GM19397 (cell line): ENCODE measurements at regions not wholly inside any gene's neighbourhood (a gene's known extent, or its start where the extent isn't known, plus 50 kb on each side); places are given as distances from the start of the nearest gene placed in this dataset.

Source experiments
- ATAC-seq: cut with Tn5 transposase; IDR thresholded peaks from one replicate; pipeline ENCODE4 v1.9.1; 2021; ENCODE audit warnings: mild to moderate bottlenecking, moderate library complexity; ENCODE audit not compliant: unreplicated experiment

- ATAC-seq, result no peak
Observed at GRCh38 chr5:60277941-60278340, 384.4 kb upstream of the PDE4D start.

- no peak for ATAC-seq
Observed at GRCh38 chr5:60274747-60275146, 381.2 kb upstream of the PDE4D start.

GRCh38 chr5:60271517-60271916, 378.0 kb upstream of the PDE4D start:
- no peak for ATAC-seq

DNA sequence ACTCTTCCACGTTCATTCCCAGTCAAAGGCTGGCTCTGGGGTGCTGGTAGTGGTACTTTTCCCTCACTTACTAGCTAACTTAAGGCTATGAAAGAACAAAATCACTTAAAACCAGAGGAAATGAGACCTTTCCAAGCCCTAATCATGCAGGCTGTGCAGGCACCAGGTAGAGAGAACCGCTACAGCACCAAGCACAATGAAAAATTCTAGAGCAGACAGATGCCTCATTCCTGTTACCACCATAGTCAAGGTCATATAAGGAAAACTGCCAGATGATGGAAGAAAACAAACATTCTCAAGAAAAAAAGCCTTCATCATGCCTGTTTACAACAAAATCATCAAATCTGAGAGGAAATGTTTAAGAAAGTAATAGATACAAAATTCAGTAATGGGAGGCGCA, 374.4 kb upstream of the PDE4D start:
- ATAC-seq, result no peak

- no peak for ATAC-seq
Observed at GRCh38 chr5:60263346-60263745, 369.8 kb upstream of the PDE4D start.

- no peak for ATAC-seq
Observed at GRCh38 chr5:60262576-60263295, 369.2 kb upstream of the PDE4D start.

DNA sequence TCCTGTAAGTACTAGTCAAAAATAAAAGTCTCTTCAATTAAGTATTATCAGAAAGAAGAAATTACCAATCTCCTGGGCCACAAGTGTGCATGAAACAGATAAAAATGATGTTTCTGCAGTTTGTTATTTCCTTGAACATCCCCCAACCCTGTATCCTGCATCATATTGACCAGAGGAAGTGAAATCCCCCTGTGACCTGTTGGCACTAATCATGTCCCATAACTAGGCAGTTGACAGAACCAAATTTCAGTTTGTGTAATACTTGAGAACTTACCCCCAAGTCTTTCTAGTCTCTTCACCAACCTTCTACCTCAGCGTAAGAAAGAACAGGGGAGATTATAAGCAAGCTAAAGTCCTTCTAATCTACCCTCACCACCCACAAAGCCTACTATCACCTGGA, 368.2 kb upstream of the PDE4D start:
- no peak for ATAC-seq

DNA sequence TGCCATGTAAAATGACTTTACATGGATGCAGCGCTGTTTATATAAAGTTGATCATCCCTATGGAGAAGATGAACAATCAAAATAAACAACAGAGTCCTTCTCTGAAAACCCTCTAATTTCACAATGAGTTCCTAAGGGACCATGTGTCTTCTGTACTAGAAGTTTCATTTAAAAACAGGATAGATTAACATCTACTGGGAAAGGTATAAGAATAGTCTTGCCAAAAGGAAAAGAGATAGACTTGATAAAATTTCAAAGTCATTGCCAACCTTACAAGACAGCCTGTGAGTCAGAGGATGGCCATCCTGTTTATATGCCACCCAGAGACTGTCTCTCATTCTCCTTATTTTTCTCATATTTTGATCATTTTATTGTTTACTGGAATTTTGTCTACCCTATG, 367.1 kb upstream of the PDE4D start:
- no peak for ATAC-seq

- no peak for ATAC-seq
Observed at GRCh38 chr5:60259730-60260129, 366.2 kb upstream of the PDE4D start.

DNA sequence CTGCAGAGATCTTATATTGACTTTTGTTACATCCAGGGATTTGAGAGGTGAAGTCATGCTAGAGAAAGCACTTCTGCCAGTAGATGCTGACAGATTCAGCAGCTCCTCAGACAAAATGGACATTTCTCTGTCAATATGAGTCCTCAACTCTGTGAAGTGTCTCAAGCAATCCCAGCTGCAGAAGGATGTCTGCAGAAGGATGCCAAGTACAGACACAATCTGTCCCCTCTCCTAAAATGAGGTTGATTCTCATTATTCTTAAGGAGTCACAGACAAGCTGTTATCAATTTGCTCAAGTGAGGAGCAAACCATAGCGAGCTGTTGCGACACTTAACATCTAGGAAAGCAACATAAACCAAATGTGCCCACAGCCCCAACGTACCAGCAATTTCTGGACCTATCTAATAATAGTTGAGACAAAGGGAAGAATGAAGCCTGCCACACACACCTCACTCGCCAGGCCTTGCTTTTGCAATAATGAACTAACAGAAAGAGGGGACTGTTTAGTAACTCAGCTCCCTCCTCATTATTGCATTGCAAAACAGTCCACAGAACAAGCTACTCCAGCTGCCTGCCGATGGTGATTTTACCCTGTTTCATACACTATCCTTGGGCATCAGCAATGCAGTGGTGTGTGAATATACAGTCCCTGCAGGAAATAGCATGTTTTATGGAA, 364.2 kb upstream of the PDE4D start:
- no peak for ATAC-seq

GRCh38 chr5:60256546-60256945, 363.0 kb upstream of the PDE4D start:
- no peak for ATAC-seq

- peak; percentile 97 for ATAC-seq
Observed at GRCh38 chr5:60248901-60249300, 355.4 kb upstream of the PDE4D start.

DNA sequence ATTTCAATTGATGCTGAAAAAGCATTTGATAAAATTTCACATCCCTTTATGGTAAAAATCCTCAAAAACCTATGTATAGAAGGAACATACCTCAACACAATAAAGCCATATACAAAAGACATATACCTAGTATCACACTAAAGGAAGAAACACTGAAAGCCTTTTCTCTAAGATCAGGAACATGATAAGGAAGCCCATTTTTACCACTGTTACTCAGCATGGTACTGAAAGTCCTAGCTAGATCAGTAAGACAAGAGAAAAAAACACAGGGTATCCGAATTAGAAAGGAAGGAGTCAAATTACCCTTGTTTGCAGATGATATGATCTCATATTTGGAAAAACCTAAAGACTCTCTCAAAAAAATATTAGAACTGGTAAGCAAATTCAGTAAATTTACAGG, 350.2 kb upstream of the PDE4D start:
- ATAC-seq, result no peak

GRCh38 chr5:60232036-60232795, 338.7 kb upstream of the PDE4D start:
- no peak for ATAC-seq

- no peak for ATAC-seq
Observed at GRCh38 chr5:60230456-60230855, 336.9 kb upstream of the PDE4D start.

- ATAC-seq, result no peak
Observed at GRCh38 chr5:60229691-60230185, 336.2 kb upstream of the PDE4D start.

DNA sequence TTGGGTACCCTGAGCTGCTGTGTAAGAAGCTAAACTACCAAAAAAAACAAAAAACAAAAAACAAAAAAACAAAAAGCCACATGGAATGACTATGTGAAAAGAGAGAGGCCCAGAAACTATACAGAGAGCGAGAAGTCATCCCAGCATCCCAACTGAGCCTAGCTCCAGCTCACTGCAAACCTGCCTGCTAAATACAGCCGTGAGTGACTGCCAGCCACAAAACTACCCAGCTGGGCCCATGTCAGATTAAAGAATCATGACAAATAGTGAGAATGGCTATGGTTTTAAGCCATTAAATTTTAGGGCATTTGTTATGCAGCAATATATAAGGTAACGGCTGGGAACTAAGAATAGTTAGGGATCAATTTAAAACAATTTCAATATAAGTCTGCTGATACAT, 335.1 kb upstream of the PDE4D start:
- ATAC-seq, result no peak

GRCh38 chr5:60226128-60226527, 332.6 kb upstream of the PDE4D start:
- ATAC-seq, result no peak

GRCh38 chr5:60223342-60223741, 329.8 kb upstream of the PDE4D start:
- ATAC-seq, result no peak

- no peak for ATAC-seq
Observed at GRCh38 chr5:60219921-60220320, 326.4 kb upstream of the PDE4D start.

- ATAC-seq, result no peak
Observed at GRCh38 chr5:60210810-60211209, 317.3 kb upstream of the PDE4D start.
